GM12878 (cell line): ENCODE measurements at regions not wholly inside any gene's neighbourhood (a gene's known extent, or its start where the extent isn't known, plus 50 kb on each side); places are given as distances from the start of the nearest gene placed in this dataset.

Experiments used
- ATAC-seq: fragments of 200-7000 bp; cut with Tn5 transposase; 3 replicates; pipeline ENCODE4 v1.9.1; 2020; ENCODE audit warnings: mild to moderate bottlenecking, moderate library complexity
- BruUV-seq: library from RNA; stranded (reverse); fragments of 400-500 nt; replicated peaks from 2 replicates; lab custom pipeline; 2021; lab: Mats Ljungman, UMichigan
- CTCF ChIA-PET: fragments of 300-600 bp; sonication (Branson Sonifier 250); formaldehyde crosslinking; extraction: SDS; loops from one replicate; lab custom pipeline; 2021; ENCODE audit warnings: inconsistent platforms; lab: Yijun Ruan, JAX
- POLR2A ChIA-PET: fragments of 350-600 bp; formaldehyde crosslinking; extraction: SDS; loops from one replicate; lab custom pipeline; 2021; ENCODE audit warnings: inconsistent platforms; lab: Charles Lee
- RAD21 ChIA-PET: fragments of 300-600 bp; sonication (Branson Sonifier 250); formaldehyde crosslinking; loops from one replicate; lab custom pipeline; 2023; ENCODE audit warnings: antibody characterized with exemption; ENCODE audit not compliant: unreplicated experiment; lab: Charles Lee
- SMC1A ChIA-PET: fragments of 300-600 bp; sonication (Branson Sonifier 250); formaldehyde crosslinking; loops from one replicate; lab custom pipeline; 2023; ENCODE audit not compliant: unreplicated experiment, uncharacterized antibody; lab: Charles Lee
- DNase-seq: peaks from one replicate; pipeline ENCODE4 v3.0.0-alpha.2; 2011; ENCODE audit warnings: low read depth, low spot score
- FAIRE-seq: peaks from 3 replicates; lab custom pipeline; 2011; peaks lifted over from hg19 to GRCh38; lab: Jason Lieb, UNC
- H2AFZ ChIP-seq: 2 replicates; pipeline ENCODE4 v1.6.0; 2011; ENCODE audit warnings: low read depth, low read length, control low read depth; ENCODE audit not compliant: control insufficient read depth
- H3K27ac ChIP-seq: 2 replicates; pipeline ENCODE4 v1.5.1; 2011; ENCODE audit warnings: control low read depth; ENCODE audit not compliant: control insufficient read depth, insufficient read depth
- H3K27me3 ChIP-seq, 2 experiments: replicated peaks in 1 of 2; 2 replicates each; pipeline versions ENCODE4 v1.6.0 to v1.6.1; 2011; ENCODE audit warnings: low read length in 1 of 2; ENCODE audit not compliant: control insufficient read depth in 2 of 2, insufficient read depth in 2 of 2
- H3K36me3 ChIP-seq, 2 experiments: 2 replicates each; pipeline ENCODE4 v1.5.1; 2011; ENCODE audit warnings: low read length in 1 of 2; ENCODE audit not compliant: control insufficient read depth in 2 of 2, insufficient read depth in 2 of 2
- H3K4me1 ChIP-seq: 2 replicates; pipeline ENCODE4 v1.6.1; 2011; ENCODE audit warnings: mild to moderate bottlenecking, low read length, moderate library complexity, mixed read lengths; ENCODE audit not compliant: control insufficient read depth, insufficient read depth
- H3K4me2 ChIP-seq: 2 replicates; pipeline ENCODE4 v1.6.0; 2011; ENCODE audit warnings: control low read depth; ENCODE audit not compliant: control insufficient read depth, insufficient read depth
- H3K4me3 ChIP-seq: fragments of 200-600 bp; sonication (generic); 2 replicates; pipeline ENCODE4 v1.5.1; 2016
- H3K79me2 ChIP-seq: 2 replicates; pipeline ENCODE4 v1.6.0; 2011; ENCODE audit warnings: low read length; ENCODE audit not compliant: control insufficient read depth, insufficient read depth
- H3K9ac ChIP-seq: 2 replicates; pipeline ENCODE4 v1.8.0; 2011; ENCODE audit warnings: low read length, control low read depth, mixed read lengths; ENCODE audit not compliant: control insufficient read depth, insufficient read depth
- H3K9me3 ChIP-seq: replicated peaks from 3 replicates; pipeline ENCODE4 v1.5.1; 2011; ENCODE audit warnings: mild to moderate bottlenecking, low read length; ENCODE audit not compliant: control insufficient read depth, insufficient read depth
- H4K20me1 ChIP-seq: 2 replicates; pipeline ENCODE4 v1.6.0; 2011; ENCODE audit not compliant: control insufficient read depth, insufficient read depth
- ASH2L ChIP-seq: fragments of 300-600, 200-600 bp; sonication (generic); IDR thresholded peaks from 2 replicates; pipeline ENCODE4 v1.6.1; 2017; ENCODE audit warnings: low read depth, mild to moderate bottlenecking, borderline replicate concordance
- ATF7 ChIP-seq: fragments of 450-650 bp; IDR thresholded peaks from 2 replicates; pipeline ENCODE4 v1.6.1; 2016; ENCODE audit warnings: low read depth, mild to moderate bottlenecking
- CTCF ChIP-seq, 3 experiments: IDR thresholded peaks in 2 of 3; conservative IDR thresholded peaks in 1 of 3; 2 replicates each; pipeline ENCODE4 v1.5.1; 2011; ENCODE audit warnings: low read depth in 3 of 3, low read length in 3 of 3, mild to moderate bottlenecking in 3 of 3, control low read depth in 2 of 3, moderate library complexity in 2 of 3, inconsistent platforms in 1 of 3, mixed read lengths in 1 of 3; ENCODE audit not compliant: control insufficient read depth in 2 of 3, insufficient read depth in 1 of 3; ENCODE audit errors: extremely low read depth in 1 of 3
- HDAC6 ChIP-seq: fragments of 200-600 bp; sonication (generic); IDR thresholded peaks from one replicate; pipeline ENCODE4 v1.8.0; 2017; ENCODE audit warnings: antibody characterized with exemption; ENCODE audit not compliant: unreplicated experiment
- SMC3 ChIP-seq: IDR thresholded peaks from 2 replicates; pipeline ENCODE4 v1.6.1; 2011; ENCODE audit warnings: low read length, improper control_type of control experiment, borderline replicate concordance
- WGBS: methylation state at CpG from one replicate; pipeline ENCODE4 v1.1.6; 2016; ENCODE audit warnings: low lambda C conversion rate; ENCODE audit not compliant: insufficient replicate concordance, insufficient coverage; ENCODE audit errors: missing lambda C conversion rate; 5-methylcytosine and 5-hydroxymethylcytosine counted together
- in situ Hi-C: fragments of 300-500 bp; cut with MboI; formaldehyde crosslinking; loops from 9 replicates; pipeline ENCODE4 v1.14.3; 2018; ENCODE audit warnings: mixed read lengths
- intact Hi-C: fragments of 100-400 bp; cut with micrococcal nuclease; formaldehyde crosslinking; loops from one replicate; pipeline ENCODE4 v1.14.2; 2022; ENCODE audit not compliant: unreplicated experiment
- TF ChIP-seq, protein P1 (sequence below): fragments of 450-650 bp; IDR thresholded peaks from 2 replicates; pipeline ENCODE4 v1.6.1; 2016; ENCODE audit warnings: mild to moderate bottlenecking
- TF ChIP-seq, protein P2 (sequence below): fragments of 450-650 bp; IDR thresholded peaks from 2 replicates; pipeline ENCODE4 v1.6.1; 2017; ENCODE audit warnings: mild to moderate bottlenecking

GRCh38 chr7:114217026-114217806 lies 197.4 kb upstream of the FOXP2 start:
- Histone ChIP-seq H3K27ac (no peak overlapping the region), H3K9ac (no peak overlapping the region), H3K4me1 (no peaks in the 10 kb centered on the region), H3K36me3 (no peaks in the 10 kb centered on the region), H4K20me1 (no peaks in the 10 kb centered on the region), H3K79me2 (no peaks in the 10 kb centered on the region), H2AFZ (no peak overlapping the region), H3K4me2 (no peak overlapping the region), H3K9me3 (no peaks in the 10 kb centered on the region), H3K4me3 (no peak overlapping the region), H3K27me3 (no peaks in the 10 kb centered on the region)
- ChIA-PET POLR2A (no interaction called here), SMC1A (no interaction called here), CTCF (no interaction called here), RAD21 (no interaction called here)
- in situ Hi-C loops (no loop called here), intact Hi-C loops (no loop called here)
- ATAC-seq (peak; percentile 48; the same call in 2 of the 3 replicates), FAIRE-seq (no peak), DNase-seq (no peak)
- no TSS peak for BruUV-seq
- WGBS: 0% methylated on average over 2 of the region's 2 CpGs
- TF ChIP-seq CTCF (IDR thresholded peaks at IDR 0.05 in 2 of 3, conservative IDR thresholded peaks at IDR 0.05 in 1 of 3; ENCODE audit: control insufficient read depth in 2 of 3, extremely low read depth in 1 of 3, insufficient read depth in 1 of 3, low read depth in 3 of 3, low read length in 3 of 3) (peak in 1 of 3 experiments; percentile 9; a peak in 1 of 6 replicates), ASH2L (no peak), SMC3 (peak; percentile 13; the same call in 1 of the 2 replicates)

GRCh38 chr7:114214466-114214865 lies 200.1 kb upstream of the FOXP2 start:
- H2AFZ ChIP-seq: no peak overlapping the region
- ChIA-PET CTCF (no interaction called here), RAD21 (no interaction called here), POLR2A (no interaction called here), SMC1A (no interaction called here)
- no peaks in the 10 kb centered on the region for H3K27me3 ChIP-seq
- intact Hi-C loops (no loop called here), in situ Hi-C loops (no loop called here)
- no peak overlapping the region for H3K4me3 ChIP-seq
- H3K79me2 ChIP-seq: no peaks in the 10 kb centered on the region
- H3K9ac ChIP-seq: no peak overlapping the region
- H4K20me1 ChIP-seq: no peaks in the 10 kb centered on the region
- no peaks in the 10 kb centered on the region for H3K9me3 ChIP-seq
- H3K4me2 ChIP-seq: no peak overlapping the region
- H3K4me1 ChIP-seq: no peaks in the 10 kb centered on the region
- H3K27ac ChIP-seq: no peak overlapping the region
- FAIRE-seq (peak; percentile 41), DNase-seq (no peak), ATAC-seq (no peak)
- BruUV-seq: no TSS peak
- H3K36me3 ChIP-seq: no peaks in the 10 kb centered on the region
- WGBS: 20% methylated on average over 2 of the region's 2 CpGs
- TF ChIP-seq ATF7 (no peak), HDAC6 (no peak)
- TF ChIP-seq, protein P1, sequence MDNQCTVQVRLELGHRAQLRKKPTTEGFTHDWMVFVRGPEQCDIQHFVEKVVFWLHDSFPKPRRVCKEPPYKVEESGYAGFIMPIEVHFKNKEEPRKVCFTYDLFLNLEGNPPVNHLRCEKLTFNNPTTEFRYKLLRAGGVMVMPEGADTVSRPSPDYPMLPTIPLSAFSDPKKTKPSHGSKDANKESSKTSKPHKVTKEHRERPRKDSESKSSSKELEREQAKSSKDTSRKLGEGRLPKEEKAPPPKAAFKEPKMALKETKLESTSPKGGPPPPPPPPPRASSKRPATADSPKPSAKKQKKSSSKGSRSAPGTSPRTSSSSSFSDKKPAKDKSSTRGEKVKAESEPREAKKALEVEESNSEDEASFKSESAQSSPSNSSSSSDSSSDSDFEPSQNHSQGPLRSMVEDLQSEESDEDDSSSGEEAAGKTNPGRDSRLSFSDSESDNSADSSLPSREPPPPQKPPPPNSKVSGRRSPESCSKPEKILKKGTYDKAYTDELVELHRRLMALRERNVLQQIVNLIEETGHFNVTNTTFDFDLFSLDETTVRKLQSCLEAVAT: no peak
- TF ChIP-seq, protein P2, sequence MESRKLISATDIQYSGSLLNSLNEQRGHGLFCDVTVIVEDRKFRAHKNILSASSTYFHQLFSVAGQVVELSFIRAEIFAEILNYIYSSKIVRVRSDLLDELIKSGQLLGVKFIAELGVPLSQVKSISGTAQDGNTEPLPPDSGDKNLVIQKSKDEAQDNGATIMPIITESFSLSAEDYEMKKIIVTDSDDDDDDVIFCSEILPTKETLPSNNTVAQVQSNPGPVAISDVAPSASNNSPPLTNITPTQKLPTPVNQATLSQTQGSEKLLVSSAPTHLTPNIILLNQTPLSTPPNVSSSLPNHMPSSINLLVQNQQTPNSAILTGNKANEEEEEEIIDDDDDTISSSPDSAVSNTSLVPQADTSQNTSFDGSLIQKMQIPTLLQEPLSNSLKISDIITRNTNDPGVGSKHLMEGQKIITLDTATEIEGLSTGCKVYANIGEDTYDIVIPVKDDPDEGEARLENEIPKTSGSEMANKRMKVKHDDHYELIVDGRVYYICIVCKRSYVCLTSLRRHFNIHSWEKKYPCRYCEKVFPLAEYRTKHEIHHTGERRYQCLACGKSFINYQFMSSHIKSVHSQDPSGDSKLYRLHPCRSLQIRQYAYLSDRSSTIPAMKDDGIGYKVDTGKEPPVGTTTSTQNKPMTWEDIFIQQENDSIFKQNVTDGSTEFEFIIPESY: no peak
